Pancreas (tissue), 10 donors: ENCODE measurements at regions not wholly inside any gene's neighbourhood (a gene's known extent, or its start where the extent isn't known, plus 50 kb on each side); places are given as distances from the start of the nearest gene placed in this dataset.
"Not testable (repeated sequence)": the region's sequence is repeated elsewhere in the genome, so short reads cannot be mapped to it uniquely, and the experiment has no call there.

Source experiments
- ATAC-seq, 4 donors: fragments of 200-7000 bp; cut with Tn5 transposase; one replicate each; pipeline versions ENCODE4 v1.8.0 to v1.9.1; 2020; ENCODE audit warnings: mild to moderate bottlenecking in 4 of 4, moderate library complexity in 4 of 4
- DNase-seq, 6 donors: peaks; one replicate each; pipeline ENCODE4 v3.0.0-alpha.2; 2020
- FAIRE-seq: peaks from 2 replicates; lab custom pipeline; 2012; peaks lifted over from hg19 to GRCh38; lab: Jason Lieb, UNC
- H3K27ac ChIP-seq, 4 donors: fragments of 200-600 bp; sonication (generic); 1 replicate in 3 of 4; 2 replicates in 1 of 4; pipeline versions ENCODE4 v1.5.0 to v1.8.0; 2020
- H3K27me3 ChIP-seq, 4 donors: fragments of 200-600 bp; one replicate each; pipeline ENCODE4 v1.8.0; 2021
- H3K36me3 ChIP-seq, 3 donors: fragments of 200-600 bp; sonication (generic) in 1 of 3; one replicate each; pipeline versions ENCODE4 v1.5.0 to v1.8.0; 2020 to 2021
- H3K4me1 ChIP-seq, 3 donors: fragments of 200-600 bp; one replicate each; pipeline ENCODE4 v1.8.0; 2021
- H3K4me3 ChIP-seq, 4 donors: fragments of 200-600 bp; sonication (generic) in 2 of 4; one replicate each; pipeline versions ENCODE4 v1.5.0 to v1.8.0; 2020 to 2021
- H3K9me3 ChIP-seq, 4 donors: fragments of 200-600 bp; one replicate each; pipeline ENCODE4 v1.8.0; 2021
- WGBS, 2 donors: extraction: QIAGEN DNeasy Blood & Tissue Kit; methylation state at CpG; one replicate each; pipeline ENCODE4 v1.1.7; 2013; 5-methylcytosine and 5-hydroxymethylcytosine counted together
- intact Hi-C, 3 donors: fragments of 100-400 bp; cut with DNase I; formaldehyde crosslinking; loops; one replicate each; pipeline versions ENCODE4 v1.11.1 to v1.14.2; 2022
- TF ChIP-seq, protein P1 (sequence below), 4 donors: fragments of 200-600 bp; sonication (generic) in 3 of 4; IDR thresholded peaks; one replicate each; pipeline versions ENCODE4 v1.5.0 to v1.8.0; 2021; ENCODE audit warnings: antibody characterized with exemption in 4 of 4
- donor health status: healthy with polysubstance abuse.
- donor health status: DM: no; HTN: no; CAD: no; lungs with moderate emphysema.
- donor health status: DM: no; HTN: no; CAD: no.
- donor health status: control.
- donor health status: control.
- donor health status: Bipolar disorder and iron deficiency.
- donor health status: DM: yes; HTN: yes; CAD: no.
- donor health status: DM: no; HTN: no; CAD: no.
- donor health status: DM: no; HTN: no; CAD: no.
- donor health status: DM: yes; HTN: yes; CAD: no.

GRCh38 chr14:97061714-97062113, 264.5 kb downstream of the VRK1 start:
- DNase-seq (no peak), FAIRE-seq (no peak), ATAC-seq (no peak)
- TF ChIP-seq, protein P1, sequence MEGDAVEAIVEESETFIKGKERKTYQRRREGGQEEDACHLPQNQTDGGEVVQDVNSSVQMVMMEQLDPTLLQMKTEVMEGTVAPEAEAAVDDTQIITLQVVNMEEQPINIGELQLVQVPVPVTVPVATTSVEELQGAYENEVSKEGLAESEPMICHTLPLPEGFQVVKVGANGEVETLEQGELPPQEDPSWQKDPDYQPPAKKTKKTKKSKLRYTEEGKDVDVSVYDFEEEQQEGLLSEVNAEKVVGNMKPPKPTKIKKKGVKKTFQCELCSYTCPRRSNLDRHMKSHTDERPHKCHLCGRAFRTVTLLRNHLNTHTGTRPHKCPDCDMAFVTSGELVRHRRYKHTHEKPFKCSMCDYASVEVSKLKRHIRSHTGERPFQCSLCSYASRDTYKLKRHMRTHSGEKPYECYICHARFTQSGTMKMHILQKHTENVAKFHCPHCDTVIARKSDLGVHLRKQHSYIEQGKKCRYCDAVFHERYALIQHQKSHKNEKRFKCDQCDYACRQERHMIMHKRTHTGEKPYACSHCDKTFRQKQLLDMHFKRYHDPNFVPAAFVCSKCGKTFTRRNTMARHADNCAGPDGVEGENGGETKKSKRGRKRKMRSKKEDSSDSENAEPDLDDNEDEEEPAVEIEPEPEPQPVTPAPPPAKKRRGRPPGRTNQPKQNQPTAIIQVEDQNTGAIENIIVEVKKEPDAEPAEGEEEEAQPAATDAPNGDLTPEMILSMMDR (IDR thresholded peaks at IDR 0.05): no peak
- WGBS, 2 donors: 85 to 88% methylated on average over 1 of the region's 1 CpG
- no peak overlapping the region for H3K27ac ChIP-seq
- H3K4me1 ChIP-seq: no peaks in the 10 kb centered on the region
- H3K4me3 ChIP-seq: no peak overlapping the region
- H3K27me3 ChIP-seq: peaks cover 0 to 4% (median 2%) of the 10 kb centered on the region in 4 donors
- H3K36me3 ChIP-seq: no peaks in the 10 kb centered on the region
- H3K9me3 ChIP-seq: no peaks in the 10 kb centered on the region
- intact Hi-C loops: no loop called here

GRCh38 chr14:97065305-97066067, 268.3 kb downstream of the VRK1 start:
- ATAC-seq (no peak), DNase-seq (no peak), FAIRE-seq (no peak)
- Histone ChIP-seq H3K36me3 (no peaks in the 10 kb centered on the region), H3K9me3 (no peaks in the 10 kb centered on the region), H3K27ac (no peak overlapping the region), H3K4me3 (no peak overlapping the region), H3K27me3 (peaks cover 0 to 4% (median 0%) of the 10 kb centered on the region in 4 donors), H3K4me1 (no peaks in the 10 kb centered on the region)
- intact Hi-C loops: no loop called here
- 42 to 61% methylated on average over 7 of the region's 7 CpGs for WGBS, 2 donors
- TF ChIP-seq, protein P1 (IDR thresholded peaks at IDR 0.05): no peak

DNA sequence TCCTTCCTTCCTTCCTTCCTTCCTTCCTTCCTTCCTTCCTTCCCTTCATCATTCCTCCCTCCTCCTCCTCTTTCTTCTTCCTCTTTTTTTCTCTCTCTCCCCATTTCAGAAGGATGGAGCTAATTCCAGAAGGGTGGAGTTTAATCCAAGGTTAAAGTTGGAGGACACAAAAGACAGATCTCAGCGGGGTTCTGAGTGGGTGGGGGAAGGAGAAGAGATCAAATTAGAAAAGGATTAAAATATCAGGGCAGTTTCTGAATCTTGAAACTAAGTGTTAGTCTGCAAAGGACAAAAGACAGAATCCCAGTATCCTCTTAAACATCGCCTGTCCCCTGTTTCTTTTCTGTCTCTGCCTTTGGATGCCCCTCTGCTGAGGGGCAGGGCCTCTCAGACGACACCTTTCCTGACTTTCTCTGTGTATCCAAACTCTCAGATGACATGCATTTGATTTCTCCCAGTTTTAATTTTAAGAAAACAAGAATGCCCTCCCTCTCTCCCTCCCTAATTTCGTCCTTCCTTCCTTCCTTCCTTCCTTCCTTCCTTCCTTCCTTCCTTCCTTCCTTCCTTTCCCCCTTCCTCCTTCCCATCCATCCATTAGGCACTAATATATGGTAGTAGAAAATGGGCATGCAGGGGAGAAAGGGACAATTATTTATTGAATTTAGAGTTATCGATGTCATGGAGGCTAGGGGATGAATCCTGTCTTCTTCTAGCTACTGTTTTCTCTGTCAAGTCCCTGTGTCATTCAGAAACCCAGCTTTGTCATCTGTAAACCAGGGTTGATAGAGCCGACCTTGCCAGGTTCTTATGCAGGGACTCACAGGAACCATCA, 269.1 kb downstream of the VRK1 start:
- 43 to 56% methylated on average over 6 of the region's 6 CpGs for WGBS, 2 donors

DNA sequence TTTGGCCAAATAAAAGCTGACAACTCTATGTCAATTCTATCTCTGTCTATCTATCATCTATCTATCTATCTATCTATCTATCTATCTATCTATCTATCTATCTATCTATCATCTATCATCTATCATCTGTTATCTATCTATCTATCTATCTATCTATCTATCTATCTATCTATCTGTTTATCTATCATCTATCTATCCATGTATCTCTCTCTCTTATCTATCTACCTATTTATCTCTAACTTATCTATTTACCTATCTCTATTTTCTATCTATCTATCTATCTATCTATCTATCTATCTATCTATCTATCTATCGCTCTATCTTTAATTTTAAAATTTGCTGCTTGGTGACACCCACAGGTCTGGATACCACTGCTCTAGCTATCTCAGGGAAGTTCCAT, 271.1 kb downstream of the VRK1 start:
- intact Hi-C loops, H3K4me1 ChIP-seq, H3K27me3 ChIP-seq, H3K27ac ChIP-seq, H3K4me3 ChIP-seq, FAIRE-seq, H3K36me3 ChIP-seq, DNase-seq, H3K9me3 ChIP-seq, ATAC-seq: not testable (repeated sequence)
- 88 to 94% methylated on average over 1 of the region's 1 CpG for WGBS, 2 donors

More for the DNA sequence above, 269.1 kb downstream of the VRK1 start:
- Histone ChIP-seq H3K4me3 (no peak overlapping the region), H3K36me3 (no peaks in the 10 kb centered on the region), H3K27ac (no peak overlapping the region), H3K4me1 (no peaks in the 10 kb centered on the region), H3K27me3 (peaks cover 0 to 4% (median 0%) of the 10 kb centered on the region in 4 donors), H3K9me3 (no peaks in the 10 kb centered on the region)
- intact Hi-C loops: no loop called here
- DNase-seq (no peak), ATAC-seq (no peak), FAIRE-seq (no peak)
- TF ChIP-seq, protein P1 (IDR thresholded peaks at IDR 0.05): no peak

DNA sequence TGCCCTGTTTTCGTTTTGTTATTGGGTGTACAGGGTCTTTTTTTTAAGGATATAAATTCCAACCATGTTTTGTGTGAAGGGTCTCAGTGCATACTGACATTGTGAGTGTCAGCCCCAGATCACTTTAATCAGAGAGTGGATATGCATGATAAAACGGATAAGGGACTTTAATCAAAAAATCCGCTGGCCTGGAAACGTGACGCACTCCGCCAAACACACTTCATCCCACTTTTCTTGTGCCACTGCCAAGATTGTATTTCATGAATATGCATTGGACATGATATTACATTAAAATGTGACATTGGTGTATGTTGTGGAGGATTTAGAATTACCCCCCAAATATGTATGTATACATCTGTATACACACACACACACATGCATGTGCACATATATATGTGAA, 273.1 kb downstream of the VRK1 start:
- Histone ChIP-seq H3K4me1 (no peaks in the 10 kb centered on the region), H3K4me3 (no peak overlapping the region), H3K27me3 (no peaks in the 10 kb centered on the region), H3K9me3 (no peaks in the 10 kb centered on the region), H3K36me3 (no peaks in the 10 kb centered on the region), H3K27ac (no peak overlapping the region)
- DNase-seq (no peak), FAIRE-seq (no peak), ATAC-seq (no peak)
- intact Hi-C loops: no loop called here
- WGBS, 2 donors: 65 to 69% methylated on average over 6 of the region's 6 CpGs
- TF ChIP-seq, protein P1 (IDR thresholded peaks at IDR 0.05): no peak
